Breast epithelium (tissue), 4 donors: ENCODE measurements at regions not wholly inside any gene's neighbourhood (a gene's known extent, or its start where the extent isn't known, plus 50 kb on each side); places are given as distances from the start of the nearest gene placed in this dataset.

Experiments used
- DNase-seq, 2 donors: peaks; one replicate each; pipeline ENCODE4 v3.0.0-alpha.2; 2019; ENCODE audit warnings: low spot score in 2 of 2
- H3K27ac ChIP-seq, 2 donors: fragments of 200-600 bp; sonication (generic) in 1 of 2; one replicate each; pipeline ENCODE4 v1.5.1; 2016 to 2019; ENCODE audit warnings: mild to moderate bottlenecking in 1 of 2
- H3K27me3 ChIP-seq, 2 donors: fragments of 200-600 bp; sonication (generic) in 1 of 2; one replicate each; pipeline versions ENCODE4 v1.5.1 to v1.6.0; 2017 to 2019; ENCODE audit warnings: control low read depth in 1 of 2, mild to moderate bottlenecking in 1 of 2
- H3K36me3 ChIP-seq: fragments of 200-600 bp; one replicate; pipeline ENCODE4 v1.5.1; 2019
- H3K4me1 ChIP-seq, 2 donors: fragments of 200-600 bp; sonication (generic); one replicate each; pipeline ENCODE4 v1.5.1; 2016 to 2019; ENCODE audit warnings: control low read depth in 1 of 2
- H3K4me3 ChIP-seq, 3 donors: fragments of 200-600 bp; sonication (generic); 1 replicate in 2 of 3; 2 replicates in 1 of 3; pipeline ENCODE4 v1.5.1; 2016 to 2019; ENCODE audit warnings: mild to moderate bottlenecking in 3 of 3, moderate library complexity in 2 of 3
- H3K9me3 ChIP-seq, 2 donors: fragments of 200-600 bp; sonication (generic) in 1 of 2; one replicate each; pipeline ENCODE4 v1.5.1; 2016 to 2019; ENCODE audit warnings: control low read depth in 1 of 2
- POLR2A ChIP-seq: fragments of 450-650 bp; IDR thresholded peaks from one replicate; pipeline ENCODE4 v1.6.1; 2016; ENCODE audit warnings: antibody characterized with exemption, mild to moderate bottlenecking, moderate library complexity
- POLR2AphosphoS5 ChIP-seq, 3 donors: sonication (generic); formaldehyde crosslinking; IDR thresholded peaks; one replicate each; pipeline ENCODE4 v1.6.1; 2017; ENCODE audit warnings: antibody characterized with exemption in 3 of 3
- intact Hi-C: fragments of 100-400 bp; cut with DNase I; formaldehyde crosslinking; loops from one replicate; pipeline ENCODE4 v1.15.1; 2023; ENCODE audit warnings: low total_unique reads
- TF ChIP-seq, protein P1 (sequence below), 3 donors: fragments of 450-650 bp; IDR thresholded peaks; one replicate each; pipeline ENCODE4 v1.5.1; 2016 to 2017; ENCODE audit warnings: antibody characterized with exemption in 3 of 3, mild to moderate bottlenecking in 3 of 3, moderate library complexity in 3 of 3

DNA sequence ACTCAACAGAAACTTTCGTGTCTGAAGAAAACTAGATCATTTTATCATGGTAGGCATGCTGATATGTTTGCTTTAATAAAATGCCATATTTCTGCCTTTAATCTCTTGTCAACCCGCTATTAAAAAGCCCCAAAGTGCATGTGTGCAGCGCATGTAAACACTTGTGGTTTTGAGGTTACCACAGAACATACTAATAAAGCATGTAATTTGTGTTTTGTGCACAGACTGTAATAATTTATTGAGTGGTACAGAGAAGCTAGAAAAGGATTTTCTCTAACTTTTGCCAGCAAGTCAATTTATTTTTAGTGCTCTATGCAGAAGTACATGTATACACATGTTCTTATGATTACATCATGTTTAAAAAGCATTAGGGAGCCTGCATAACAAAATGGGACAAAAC, 349.9 kb upstream of the SLC35B3 start:
- Histone ChIP-seq H3K27me3 (no peaks in the 10 kb centered on the region), H3K9me3 (no peaks in the 10 kb centered on the region), H3K36me3 (no peaks in the 10 kb centered on the region), H3K4me1 (no peaks in the 10 kb centered on the region), H3K27ac (no peak overlapping the region), H3K4me3 (no peak overlapping the region)
- no peak for TF ChIP-seq POLR2A
- TF ChIP-seq, protein P1, sequence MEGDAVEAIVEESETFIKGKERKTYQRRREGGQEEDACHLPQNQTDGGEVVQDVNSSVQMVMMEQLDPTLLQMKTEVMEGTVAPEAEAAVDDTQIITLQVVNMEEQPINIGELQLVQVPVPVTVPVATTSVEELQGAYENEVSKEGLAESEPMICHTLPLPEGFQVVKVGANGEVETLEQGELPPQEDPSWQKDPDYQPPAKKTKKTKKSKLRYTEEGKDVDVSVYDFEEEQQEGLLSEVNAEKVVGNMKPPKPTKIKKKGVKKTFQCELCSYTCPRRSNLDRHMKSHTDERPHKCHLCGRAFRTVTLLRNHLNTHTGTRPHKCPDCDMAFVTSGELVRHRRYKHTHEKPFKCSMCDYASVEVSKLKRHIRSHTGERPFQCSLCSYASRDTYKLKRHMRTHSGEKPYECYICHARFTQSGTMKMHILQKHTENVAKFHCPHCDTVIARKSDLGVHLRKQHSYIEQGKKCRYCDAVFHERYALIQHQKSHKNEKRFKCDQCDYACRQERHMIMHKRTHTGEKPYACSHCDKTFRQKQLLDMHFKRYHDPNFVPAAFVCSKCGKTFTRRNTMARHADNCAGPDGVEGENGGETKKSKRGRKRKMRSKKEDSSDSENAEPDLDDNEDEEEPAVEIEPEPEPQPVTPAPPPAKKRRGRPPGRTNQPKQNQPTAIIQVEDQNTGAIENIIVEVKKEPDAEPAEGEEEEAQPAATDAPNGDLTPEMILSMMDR (IDR thresholded peaks at IDR 0.05) = no peak
- no peak for TF ChIP-seq POLR2AphosphoS5 (IDR thresholded peaks at IDR 0.05)
- DNase-seq = no peak
- intact Hi-C loops = no loop called here

GRCh38 chr6:8783191-8783590, 347.8 kb upstream of the SLC35B3 start:
- Histone ChIP-seq H3K4me3 (no peak overlapping the region), H3K27ac (no peak overlapping the region), H3K36me3 (no peaks in the 10 kb centered on the region), H3K27me3 (no peaks in the 10 kb centered on the region), H3K9me3 (no peaks in the 10 kb centered on the region), H3K4me1 (no peaks in the 10 kb centered on the region)
- TF ChIP-seq, protein P1 (IDR thresholded peaks at IDR 0.05) = no peak
- no peak for TF ChIP-seq POLR2A
- no peak for TF ChIP-seq POLR2AphosphoS5 (IDR thresholded peaks at IDR 0.05)
- DNase-seq = no peak
- intact Hi-C loops = loop anchor here (5.0 kb wide), 1 partner anchor 594 kb away; no protein-coding TSS in a partner anchor

- H3K9me3 ChIP-seq = no peaks in the 10 kb centered on the region
- H3K27ac ChIP-seq = no peak overlapping the region
- no peaks in the 10 kb centered on the region for H3K36me3 ChIP-seq
- H3K27me3 ChIP-seq = no peaks in the 10 kb centered on the region
- intact Hi-C loops = loop anchor here (5.0 kb wide), 1 partner anchor 597 kb away; no protein-coding TSS in a partner anchor
- H3K4me3 ChIP-seq = no peak overlapping the region
- H3K4me1 ChIP-seq = no peaks in the 10 kb centered on the region
- TF ChIP-seq, protein P1 (IDR thresholded peaks at IDR 0.05) = no peak
- no peak for TF ChIP-seq POLR2AphosphoS5 (IDR thresholded peaks at IDR 0.05)
- TF ChIP-seq POLR2A = no peak
- DNase-seq = no peak
These were observed 345.3 kb upstream of the SLC35B3 start for GRCh38 chr6:8780653-8781052.

DNA sequence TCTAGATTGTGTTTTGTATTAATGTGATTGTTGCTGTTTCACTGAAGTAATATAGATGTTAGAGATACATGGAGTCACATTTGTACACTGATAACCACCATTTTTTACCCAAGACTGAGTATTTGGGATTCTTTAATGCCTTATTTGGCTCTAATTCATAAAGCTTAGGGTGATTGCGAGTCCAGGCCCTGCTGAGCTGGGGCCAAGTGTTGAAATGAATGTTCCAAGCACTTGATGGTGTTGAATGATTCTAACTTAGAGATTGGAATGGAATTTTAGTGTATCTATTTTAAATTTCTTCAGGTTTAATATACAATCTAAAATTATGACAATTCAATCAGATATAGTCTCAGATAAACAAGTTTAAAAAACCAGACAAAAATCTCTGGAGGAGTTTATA, 329.4 kb upstream of the SLC35B3 start:
- Histone ChIP-seq H3K4me3 (no peak overlapping the region), H3K27ac (no peak overlapping the region), H3K9me3 (no peaks in the 10 kb centered on the region), H3K4me1 (no peaks in the 10 kb centered on the region), H3K27me3 (no peaks in the 10 kb centered on the region), H3K36me3 (no peaks in the 10 kb centered on the region)
- TF ChIP-seq, protein P1 (IDR thresholded peaks at IDR 0.05) = no peak
- TF ChIP-seq POLR2A (no peak), POLR2AphosphoS5 (IDR thresholded peaks at IDR 0.05) (no peak)
- intact Hi-C loops = loop anchor here (5.0 kb wide), 1 partner anchor 168 kb away; no protein-coding TSS in a partner anchor
- no peak for DNase-seq

DNA sequence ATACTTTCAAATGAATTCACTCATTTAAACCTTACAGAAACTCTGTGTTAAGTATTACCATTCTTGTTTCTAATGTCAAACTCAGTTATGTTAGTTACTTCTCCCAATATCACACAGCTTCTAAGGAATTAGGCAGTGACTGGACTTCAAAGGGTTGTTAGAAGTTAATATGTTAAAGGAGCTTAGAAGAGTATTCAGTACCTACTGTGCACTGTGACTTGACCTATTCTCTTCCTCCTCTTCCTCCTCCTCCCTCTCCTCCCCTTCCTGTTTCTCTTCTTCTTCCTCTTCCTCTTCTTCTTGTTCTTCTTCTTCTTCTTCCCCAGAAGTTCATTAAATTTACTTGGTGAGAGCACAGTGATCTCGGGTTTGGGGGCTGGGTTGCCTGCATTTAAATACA, 325.6 kb upstream of the SLC35B3 start:
- no peaks in the 10 kb centered on the region for H3K9me3 ChIP-seq
- no peak overlapping the region for H3K27ac ChIP-seq
- DNase-seq = no peak
- TF ChIP-seq POLR2AphosphoS5 (IDR thresholded peaks at IDR 0.05) (no peak), POLR2A (no peak)
- TF ChIP-seq, protein P1 (IDR thresholded peaks at IDR 0.05) = no peak
- no peak overlapping the region for H3K4me3 ChIP-seq
- intact Hi-C loops = no loop called here
- H3K27me3 ChIP-seq = no peaks in the 10 kb centered on the region
- no peaks in the 10 kb centered on the region for H3K4me1 ChIP-seq
- H3K36me3 ChIP-seq = no peaks in the 10 kb centered on the region
